Neural progenitor cell (in vitro differentiated cells): ENCODE measurements at regions not wholly inside any gene's neighbourhood (a gene's known extent, or its start where the extent isn't known, plus 50 kb on each side); places are given as distances from the start of the nearest gene placed in this dataset.

Experiments used
- DNase-seq: peaks from one replicate; pipeline ENCODE4 v3.0.0-alpha.2; 2016; ENCODE audit warnings: low spot score
- H2AFZ ChIP-seq: fragments of 200-600 bp; sonication (generic); replicated peaks from 2 replicates; pipeline ENCODE4 v1.6.1; 2016; ENCODE audit warnings: antibody characterized with exemption
- H3F3A ChIP-seq: fragments of 200-600 bp; sonication (generic); 2 replicates; pipeline ENCODE4 v1.6.1; 2016; ENCODE audit warnings: antibody characterized with exemption, low read depth
- H3K27ac ChIP-seq: fragments of 200-600 bp; sonication (generic); 2 replicates; pipeline ENCODE4 v1.5.1; 2016; ENCODE audit warnings: mild to moderate bottlenecking
- H3K27me3 ChIP-seq: fragments of 200-600 bp; sonication (generic); 2 replicates; pipeline ENCODE4 v1.6.1; 2016; ENCODE audit warnings: mild to moderate bottlenecking, moderate library complexity
- H3K36me3 ChIP-seq: fragments of 200-600 bp; sonication (generic); 2 replicates; pipeline ENCODE4 v1.5.1; 2016
- H3K4me1 ChIP-seq: fragments of 200-600 bp; sonication (generic); 2 replicates; pipeline ENCODE4 v1.6.1; 2016; ENCODE audit warnings: mixed run types
- H3K4me2 ChIP-seq: fragments of 200-600 bp; sonication (generic); 2 replicates; pipeline ENCODE4 v1.6.1; 2016
- H3K4me3 ChIP-seq: fragments of 200-600 bp; sonication (generic); 2 replicates; pipeline ENCODE4 v1.5.1; 2016
- H3K79me2 ChIP-seq: fragments of 200-600 bp; sonication (generic); 2 replicates; pipeline ENCODE4 v1.6.1; 2016; ENCODE audit warnings: low read depth
- H3K9ac ChIP-seq: fragments of 200-600 bp; sonication (generic); 2 replicates; pipeline ENCODE4 v1.6.1; 2016
- H3K9me3 ChIP-seq: fragments of 200-600 bp; sonication (generic); 2 replicates; pipeline ENCODE4 v1.5.1; 2016; ENCODE audit warnings: low read depth
- H4K20me1 ChIP-seq: fragments of 200-600 bp; sonication (generic); 2 replicates; pipeline ENCODE4 v1.6.1; 2016; ENCODE audit warnings: low read depth
- H3K27ac Mint-ChIP-seq: 3 replicates; pipeline ENCODE4 v1.8.0; 2021; ENCODE audit warnings: mixed read lengths
- H3K27me3 Mint-ChIP-seq: 2 replicates; pipeline ENCODE4 v1.8.0; 2022; ENCODE audit warnings: low read depth, mild to moderate bottlenecking, inconsistent platforms, moderate library complexity, mixed read lengths; ENCODE audit not compliant: insufficient read depth
- H3K36me3 Mint-ChIP-seq: 3 replicates; pipeline ENCODE4 v1.8.0; 2021; ENCODE audit warnings: mixed read lengths
- H3K4me1 Mint-ChIP-seq: 3 replicates; pipeline ENCODE4 v1.8.0; 2021; ENCODE audit warnings: mixed read lengths
- H3K4me3 Mint-ChIP-seq: 3 replicates; pipeline ENCODE4 v1.8.0; 2021; ENCODE audit warnings: mild to moderate bottlenecking, moderate library complexity, mixed read lengths
- H3K9me3 Mint-ChIP-seq: 3 replicates; pipeline ENCODE4 v1.8.0; 2020; ENCODE audit warnings: mixed read lengths
- CTCF ChIP-seq: fragments of 200-600 bp; sonication (generic); IDR thresholded peaks from 2 replicates; pipeline ENCODE4 v1.5.1; 2017; ENCODE audit warnings: antibody characterized with exemption, mild to moderate bottlenecking
- EZH2 ChIP-seq: fragments of 200-600 bp; sonication (generic); IDR thresholded peaks from 2 replicates; pipeline ENCODE4 v1.6.1; 2017; ENCODE audit warnings: antibody characterized with exemption, mild to moderate bottlenecking, moderate library complexity
- EZH2phosphoT487 ChIP-seq: fragments of 200-600 bp; sonication (generic); IDR thresholded peaks from 2 replicates; pipeline ENCODE4 v1.6.1; 2017; ENCODE audit warnings: antibody characterized with exemption

DNA sequence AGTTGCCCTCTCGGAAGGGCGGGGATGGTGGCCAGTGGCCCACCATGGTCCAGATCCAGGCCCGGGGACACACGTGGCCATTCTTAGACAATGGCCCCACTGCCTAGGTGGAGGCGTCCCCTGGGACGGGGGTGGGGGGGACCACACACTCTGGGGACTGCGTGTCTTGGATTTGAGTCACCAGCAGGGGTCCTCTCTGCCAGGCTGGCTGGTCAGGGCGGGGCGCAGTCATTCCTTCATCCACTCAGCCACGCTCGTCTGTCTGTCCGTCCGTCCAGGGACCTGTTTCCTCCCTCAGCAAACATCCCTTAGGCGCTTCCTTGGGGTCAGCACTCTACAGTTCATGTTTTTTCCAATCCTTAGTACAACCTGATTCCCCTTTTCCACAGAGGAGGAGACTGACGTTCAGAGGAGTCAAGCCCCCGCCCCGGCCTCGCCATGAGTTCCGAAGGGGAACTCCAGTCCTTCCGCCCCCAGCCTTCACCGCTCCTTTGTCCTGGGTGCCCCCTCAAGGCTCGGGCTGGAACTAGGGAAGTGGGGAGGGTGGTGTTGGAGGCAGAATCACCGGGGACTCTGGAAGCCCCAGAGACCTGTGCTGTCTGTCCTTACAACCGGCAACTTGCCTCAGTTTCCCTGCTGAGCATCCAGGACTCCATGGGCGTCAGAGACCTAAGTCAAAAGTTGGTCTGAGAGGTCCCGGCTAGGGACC, 276.6 kb upstream of the MVB12B start:
- Mint-ChIP-seq H3K4me3 (no peak overlapping the region), H3K27me3 (peaks cover 2% of the 10 kb centered on the region), H3K27ac (no peak overlapping the region), H3K4me1 (peaks cover 3% of the 10 kb centered on the region), H3K9me3 (peaks cover 3% of the 10 kb centered on the region), H3K36me3 (no peaks in the 10 kb centered on the region)
- no peaks in the 10 kb centered on the region for H3K4me1 ChIP-seq
- H3K9me3 ChIP-seq, result no peaks in the 10 kb centered on the region
- no peaks in the 10 kb centered on the region for H3K79me2 ChIP-seq
- no peaks in the 10 kb centered on the region for H3F3A ChIP-seq
- H3K27ac ChIP-seq, result no peak overlapping the region
- no peak for TF ChIP-seq CTCF
- no peak for TF ChIP-seq EZH2
- no peak for TF ChIP-seq EZH2phosphoT487
- H3K4me3 ChIP-seq, result no peak overlapping the region
- no peak overlapping the region for H2AFZ ChIP-seq
- H4K20me1 ChIP-seq, result no peaks in the 10 kb centered on the region
- no peak overlapping the region for H3K9ac ChIP-seq
- H3K36me3 ChIP-seq, result no peaks in the 10 kb centered on the region
- H3K27me3 ChIP-seq, result no peaks in the 10 kb centered on the region
- DNase-seq, result no peak
- H3K4me2 ChIP-seq, result no peak overlapping the region

- Histone ChIP-seq H3F3A (no peaks in the 10 kb centered on the region), H2AFZ (no peak overlapping the region), H3K4me3 (no peak overlapping the region), H3K79me2 (no peaks in the 10 kb centered on the region), H3K4me2 (no peak overlapping the region), H3K4me1 (no peaks in the 10 kb centered on the region), H3K27me3 (no peaks in the 10 kb centered on the region), H3K9ac (no peak overlapping the region), H3K36me3 (no peaks in the 10 kb centered on the region), H3K9me3 (no peaks in the 10 kb centered on the region), H3K27ac (no peak overlapping the region), H4K20me1 (no peaks in the 10 kb centered on the region)
- DNase-seq, result no peak
- no peak for TF ChIP-seq EZH2phosphoT487
- no peak for TF ChIP-seq CTCF
- TF ChIP-seq EZH2, result no peak
- Mint-ChIP-seq H3K27ac (no peak overlapping the region), H3K36me3 (no peaks in the 10 kb centered on the region), H3K4me3 (no peak overlapping the region), H3K9me3 (peaks cover 3% of the 10 kb centered on the region), H3K4me1 (peaks cover 7% of the 10 kb centered on the region), H3K27me3 (peaks cover 2% of the 10 kb centered on the region)
These were observed 276.0 kb upstream of the MVB12B start for GRCh38 chr9:126050605-126050990.

DNA sequence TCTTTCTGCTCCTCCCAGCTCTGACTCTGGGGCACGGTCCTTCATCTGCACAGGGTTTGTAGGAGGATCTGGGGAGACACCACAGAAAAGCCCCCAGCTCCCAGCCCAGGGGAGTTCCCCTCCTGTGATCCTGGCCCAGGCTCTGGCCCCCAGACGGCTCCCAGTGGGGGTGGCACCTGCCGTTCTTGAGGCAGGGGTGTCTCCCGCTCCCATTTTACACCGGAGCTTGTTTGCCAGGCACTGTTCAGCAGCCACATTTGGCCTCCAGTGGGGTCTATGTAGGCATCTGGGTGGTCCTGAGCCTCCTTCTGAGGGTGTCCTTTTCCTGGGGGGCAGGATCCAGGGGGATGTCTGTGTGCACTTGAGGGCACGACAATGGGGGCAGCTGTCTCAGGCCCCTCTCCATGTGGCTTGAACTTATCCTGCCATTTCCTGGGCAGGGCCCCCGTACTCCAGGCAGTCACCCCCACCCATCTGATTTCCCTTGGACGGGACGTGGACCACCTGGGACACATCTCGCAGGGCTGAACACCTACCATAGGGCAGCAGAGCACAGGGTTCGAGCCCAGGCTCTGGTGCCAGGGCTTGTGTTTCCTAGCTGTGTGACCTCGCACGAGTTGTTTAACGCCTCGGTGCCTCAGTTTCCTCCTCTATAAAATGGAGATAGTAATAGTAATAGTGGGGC, 275.0 kb upstream of the MVB12B start:
- Mint-ChIP-seq H3K27ac (no peak overlapping the region), H3K4me3 (no peak overlapping the region), H3K27me3 (peaks cover 2% of the 10 kb centered on the region), H3K4me1 (peaks cover 7% of the 10 kb centered on the region), H3K36me3 (no peaks in the 10 kb centered on the region), H3K9me3 (no peaks in the 10 kb centered on the region)
- H3K4me2 ChIP-seq, result no peak overlapping the region
- H4K20me1 ChIP-seq, result no peaks in the 10 kb centered on the region
- DNase-seq, result no peak
- no peak overlapping the region for H3K27ac ChIP-seq
- no peaks in the 10 kb centered on the region for H3K27me3 ChIP-seq
- no peaks in the 10 kb centered on the region for H3K79me2 ChIP-seq
- no peak overlapping the region for H3K4me3 ChIP-seq
- H3K9ac ChIP-seq, result no peak overlapping the region
- no peak overlapping the region for H2AFZ ChIP-seq
- H3K9me3 ChIP-seq, result no peaks in the 10 kb centered on the region
- H3K4me1 ChIP-seq, result no peaks in the 10 kb centered on the region
- no peak for TF ChIP-seq CTCF
- no peak for TF ChIP-seq EZH2phosphoT487
- TF ChIP-seq EZH2, result no peak
- no peaks in the 10 kb centered on the region for H3K36me3 ChIP-seq
- H3F3A ChIP-seq, result no peaks in the 10 kb centered on the region
